PC-3 (cell line): ENCODE measurements at regions not wholly inside any gene's neighbourhood (a gene's known extent, or its start where the extent isn't known, plus 50 kb on each side); places are given as distances from the start of the nearest gene placed in this dataset.

Source experiments
- ATAC-seq: fragments of 200-7000 bp; cut with Tn5 transposase; 2 replicates; pipeline ENCODE4 v1.9.1; 2020; ENCODE audit warnings: mild to moderate bottlenecking, moderate library complexity
- BruUV-seq: library from RNA; stranded (reverse); fragments of 400-500 nt; replicated peaks from 2 replicates; lab custom pipeline; 2021; lab: Mats Ljungman, UMichigan
- CTCF ChIA-PET: fragments of 300-600 bp; sonication (Branson Sonifier 250); formaldehyde crosslinking; loops from one replicate; lab custom pipeline; 2022; ENCODE audit warnings: antibody characterized with exemption; lab: Charles Lee
- POLR2A ChIA-PET: fragments of 300-600 bp; sonication (Branson Sonifier 250); formaldehyde crosslinking; loops from one replicate; lab custom pipeline; 2022; ENCODE audit warnings: antibody characterized with exemption; ENCODE audit not compliant: unreplicated experiment; lab: Charles Lee
- DNase-seq: peaks from one replicate; pipeline ENCODE4 v3.0.0-alpha.2; 2015
- H2AFZ ChIP-seq: fragments of 300-600 bp; sonication (generic); 2 replicates; pipeline ENCODE4 v1.6.0; 2016; ENCODE audit warnings: antibody characterized with exemption, low read length
- H3F3A ChIP-seq: fragments of 300-600 bp; sonication (generic); one replicate; pipeline ENCODE4 v1.6.0; 2017; ENCODE audit warnings: antibody characterized with exemption, low read length, control low read depth, mild to moderate bottlenecking; ENCODE audit not compliant: unreplicated experiment
- H3K27ac ChIP-seq: fragments of 300-600 bp; sonication (generic); 2 replicates; pipeline ENCODE4 v1.5.1; 2016; ENCODE audit warnings: mild to moderate bottlenecking, low read length
- H3K27me3 ChIP-seq: fragments of 300-600 bp; sonication (generic); 2 replicates; pipeline ENCODE4 v1.6.1; 2016; ENCODE audit warnings: low read length, mixed read lengths
- H3K36me3 ChIP-seq: fragments of 300-600 bp; sonication (generic); 2 replicates; pipeline ENCODE4 v1.6.1; 2016; ENCODE audit warnings: low read depth, mixed run types, low read length, mixed read lengths
- H3K4me1 ChIP-seq: fragments of 300-600 bp; sonication (generic); 2 replicates; pipeline ENCODE4 v1.5.1; 2016; ENCODE audit warnings: low read length; ENCODE audit not compliant: insufficient read depth
- H3K4me2 ChIP-seq: fragments of 300-600 bp; sonication (generic); 2 replicates; pipeline ENCODE4 v1.6.0; 2016; ENCODE audit warnings: low read length
- H3K4me3 ChIP-seq: fragments of 300-600 bp; sonication (generic); 2 replicates; pipeline ENCODE4 v1.5.1; 2016; ENCODE audit warnings: mild to moderate bottlenecking, low read length, mixed read lengths
- H3K79me2 ChIP-seq: fragments of 300-600 bp; sonication (generic); 2 replicates; pipeline ENCODE4 v1.6.1; 2017; ENCODE audit warnings: low read length, mixed read lengths
- H3K9ac ChIP-seq: fragments of 300-600 bp; sonication (generic); 2 replicates; pipeline ENCODE4 v1.6.0; 2016; ENCODE audit warnings: mild to moderate bottlenecking, low read length
- H3K9me2 ChIP-seq: fragments of 300-600 bp; sonication (generic); replicated peaks from 2 replicates; pipeline ENCODE4 v1.6.1; 2016; ENCODE audit warnings: mixed run types, low read length, mixed read lengths
- H3K9me3 ChIP-seq: fragments of 300-600 bp; sonication (generic); 2 replicates; pipeline ENCODE4 v1.6.1; 2016; ENCODE audit warnings: low read length, mixed read lengths
- H4K20me1 ChIP-seq: fragments of 300-600 bp; sonication (generic); 2 replicates; pipeline ENCODE4 v1.6.1; 2016; ENCODE audit warnings: low read length, mixed read lengths
- CTCF ChIP-seq: fragments of 300-600 bp; sonication (generic); conservative IDR thresholded peaks from 2 replicates; pipeline ENCODE4 v1.5.1; 2017; ENCODE audit warnings: antibody characterized with exemption, low read depth, mild to moderate bottlenecking, low read length
- EZH2 ChIP-seq: fragments of 300-600 bp; sonication (generic); IDR thresholded peaks from one replicate; pipeline ENCODE4 v1.6.1; 2017; ENCODE audit warnings: antibody characterized with exemption, mild to moderate bottlenecking, low read length; ENCODE audit not compliant: unreplicated experiment
- EZH2phosphoT487 ChIP-seq: fragments of 300-600 bp; sonication (generic); IDR thresholded peaks from 2 replicates; pipeline ENCODE4 v1.6.1; 2018; ENCODE audit warnings: mild to moderate bottlenecking, antibody characterized with exemption, low read length, borderline replicate concordance
- intact Hi-C: fragments of 100-400 bp; cut with micrococcal nuclease; formaldehyde crosslinking; loops from 2 replicates; pipeline ENCODE4 v1.9.0; 2023

GRCh38 chr2:15714609-15715008, 122.9 kb downstream of the DDX1 start:
- no peak overlapping the region for H2AFZ ChIP-seq
- H3K4me1 ChIP-seq: no peaks in the 10 kb centered on the region
- H3K4me3 ChIP-seq: no peak overlapping the region
- no peaks in the 10 kb centered on the region for H3K79me2 ChIP-seq
- H3K9ac ChIP-seq: no peak overlapping the region
- H3K36me3 ChIP-seq: no peaks in the 10 kb centered on the region
- DNase-seq: no peak
- ChIA-PET POLR2A (no interaction called here), CTCF (no interaction called here)
- H3K9me2 ChIP-seq: no peaks in the 10 kb centered on the region
- BruUV-seq: no TSS peak
- H3K27me3 ChIP-seq: peaks cover 28% of the 10 kb centered on the region; the same call in 1 of the 2 replicates
- intact Hi-C loops: no loop called here
- no peak overlapping the region for H3K4me2 ChIP-seq
- ATAC-seq: no peak
- no peaks in the 10 kb centered on the region for H3F3A ChIP-seq
- TF ChIP-seq EZH2phosphoT487: no peak
- TF ChIP-seq EZH2: no peak
- TF ChIP-seq CTCF: no peak
- H3K27ac ChIP-seq: no peak overlapping the region
- no peaks in the 10 kb centered on the region for H4K20me1 ChIP-seq
- H3K9me3 ChIP-seq: no peaks in the 10 kb centered on the region

- Histone ChIP-seq H3K9me2 (no peaks in the 10 kb centered on the region), H3K9me3 (no peaks in the 10 kb centered on the region), H3K4me2 (no peak overlapping the region), H3K4me1 (no peaks in the 10 kb centered on the region), H4K20me1 (no peaks in the 10 kb centered on the region), H3K36me3 (no peaks in the 10 kb centered on the region), H2AFZ (no peak overlapping the region), H3K27ac (no peak overlapping the region), H3K79me2 (no peaks in the 10 kb centered on the region), H3K27me3 (peaks cover 35% of the 10 kb centered on the region; the same call in 1 of the 2 replicates), H3K9ac (no peak overlapping the region), H3K4me3 (no peak overlapping the region), H3F3A (no peaks in the 10 kb centered on the region)
- POLR2A ChIA-PET: no interaction called here
- DNase-seq (no peak), ATAC-seq (no peak)
- BruUV-seq: no TSS peak
- intact Hi-C loops: no loop called here
- TF ChIP-seq CTCF (no peak), EZH2phosphoT487 (no peak), EZH2 (no peak)
- CTCF ChIA-PET: no interaction called here
Observed at GRCh38 chr2:15715596-15715995, 123.9 kb downstream of the DDX1 start.

- H3K79me2 ChIP-seq: no peaks in the 10 kb centered on the region
- TF ChIP-seq EZH2: no peak
- TF ChIP-seq EZH2phosphoT487: no peak
- TF ChIP-seq CTCF: no peak
- DNase-seq (no peak), ATAC-seq (no peak)
- POLR2A ChIA-PET: no interaction called here
- no peaks in the 10 kb centered on the region for H4K20me1 ChIP-seq
- H3K4me2 ChIP-seq: no peak overlapping the region
- intact Hi-C loops: no loop called here
- CTCF ChIA-PET: no interaction called here
- H3K4me1 ChIP-seq: no peaks in the 10 kb centered on the region
- H3K9ac ChIP-seq: no peak overlapping the region
- BruUV-seq: no TSS peak
- no peak overlapping the region for H3K4me3 ChIP-seq
- no peaks in the 10 kb centered on the region for H3K9me3 ChIP-seq
- no peaks in the 10 kb centered on the region for H3K36me3 ChIP-seq
- no peak overlapping the region for H2AFZ ChIP-seq
- no peaks in the 10 kb centered on the region for H3F3A ChIP-seq
- no peaks in the 10 kb centered on the region for H3K9me2 ChIP-seq
- H3K27ac ChIP-seq: no peak overlapping the region
- H3K27me3 ChIP-seq: peaks cover 50% of the 10 kb centered on the region
Observed at GRCh38 chr2:15718103-15718943, 126.7 kb downstream of the DDX1 start.
